ENCODE measurements at regions not wholly inside any gene's neighbourhood (a gene's known extent, or its start where the extent isn't known, plus 50 kb on each side); places are given as distances from the start of the nearest gene placed in this dataset.
A peak's percentile ranks its signal among the peaks of the same experiment; 100 is the strongest.

DNA sequence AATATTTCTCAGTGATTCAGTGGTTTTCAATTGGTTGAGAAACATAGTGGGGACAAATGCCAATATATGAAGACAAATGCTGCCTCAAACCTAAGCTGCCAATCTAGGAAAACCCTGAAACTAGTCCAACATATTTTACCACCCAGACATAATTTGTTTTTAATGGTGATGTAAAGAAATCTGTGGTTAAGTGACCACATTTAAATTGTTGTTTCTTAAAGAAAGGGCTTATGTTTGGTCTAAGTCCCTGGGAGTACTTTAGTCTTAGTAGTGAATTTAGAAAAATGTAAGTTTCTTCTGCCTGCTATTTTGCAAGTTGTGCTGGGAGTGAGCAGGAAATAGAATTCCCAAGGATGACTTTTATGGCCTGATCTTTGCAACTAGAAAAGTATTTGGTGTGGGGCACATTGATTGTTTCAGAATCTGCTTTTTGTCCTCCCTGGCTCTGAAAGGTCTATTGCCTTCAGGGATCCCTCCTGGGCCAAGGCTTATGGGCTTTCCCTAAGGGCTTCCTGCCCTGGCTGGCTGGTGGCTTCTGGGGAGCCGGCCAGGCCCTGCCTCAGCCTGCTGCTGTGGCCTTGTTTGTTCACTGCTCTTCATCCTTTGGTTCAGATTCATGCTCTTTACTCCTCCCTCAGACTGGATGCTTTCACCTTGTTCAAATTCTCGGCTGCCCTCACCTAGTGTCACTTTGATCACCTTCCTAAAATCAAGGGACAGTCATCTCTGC, 169.8 kb upstream of the JADE1 start:
- Mint-ChIP-seq H3K36me3 (no peaks in the 10 kb centered on the region), H3K27me3 (no peaks in the 10 kb centered on the region), H3K27ac (no peak overlapping the region), H3K4me3 (no peak overlapping the region), H3K4me1 (ENCODE audit: unreplicated experiment) (peaks cover 15% of the 10 kb centered on the region), H3K9me3 (peaks cover 10% of the 10 kb centered on the region)
- TF ChIP-seq, protein P1, sequence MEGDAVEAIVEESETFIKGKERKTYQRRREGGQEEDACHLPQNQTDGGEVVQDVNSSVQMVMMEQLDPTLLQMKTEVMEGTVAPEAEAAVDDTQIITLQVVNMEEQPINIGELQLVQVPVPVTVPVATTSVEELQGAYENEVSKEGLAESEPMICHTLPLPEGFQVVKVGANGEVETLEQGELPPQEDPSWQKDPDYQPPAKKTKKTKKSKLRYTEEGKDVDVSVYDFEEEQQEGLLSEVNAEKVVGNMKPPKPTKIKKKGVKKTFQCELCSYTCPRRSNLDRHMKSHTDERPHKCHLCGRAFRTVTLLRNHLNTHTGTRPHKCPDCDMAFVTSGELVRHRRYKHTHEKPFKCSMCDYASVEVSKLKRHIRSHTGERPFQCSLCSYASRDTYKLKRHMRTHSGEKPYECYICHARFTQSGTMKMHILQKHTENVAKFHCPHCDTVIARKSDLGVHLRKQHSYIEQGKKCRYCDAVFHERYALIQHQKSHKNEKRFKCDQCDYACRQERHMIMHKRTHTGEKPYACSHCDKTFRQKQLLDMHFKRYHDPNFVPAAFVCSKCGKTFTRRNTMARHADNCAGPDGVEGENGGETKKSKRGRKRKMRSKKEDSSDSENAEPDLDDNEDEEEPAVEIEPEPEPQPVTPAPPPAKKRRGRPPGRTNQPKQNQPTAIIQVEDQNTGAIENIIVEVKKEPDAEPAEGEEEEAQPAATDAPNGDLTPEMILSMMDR (conservative IDR thresholded peaks at IDR 0.05) = no peak
- no peak for DNase-seq (ENCODE audit: extremely low spot score, unreplicated experiment)

DNA sequence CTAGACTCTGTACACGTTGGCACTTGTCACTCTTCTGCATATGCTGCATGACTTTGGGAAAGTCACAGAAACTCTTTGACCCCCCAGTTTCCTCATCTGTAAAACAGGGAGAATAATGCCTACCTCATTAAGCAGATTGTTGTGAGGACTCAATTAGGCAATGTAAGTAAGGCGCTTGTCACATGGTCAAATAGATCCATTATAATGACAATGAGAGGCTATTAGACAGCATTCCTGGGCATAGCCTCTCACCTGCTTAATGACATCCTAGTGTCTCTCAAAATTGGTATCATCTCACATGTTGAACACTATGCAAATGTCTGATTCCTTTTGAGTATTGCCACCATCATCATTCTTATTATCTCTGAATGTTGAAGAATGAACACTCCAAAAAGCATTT, 172.6 kb upstream of the JADE1 start:
- Mint-ChIP-seq H3K27ac (no peak overlapping the region), H3K4me3 (no peak overlapping the region), H3K27me3 (no peaks in the 10 kb centered on the region), H3K9me3 (peaks cover 10% of the 10 kb centered on the region), H3K36me3 (no peaks in the 10 kb centered on the region), H3K4me1 (ENCODE audit: unreplicated experiment) (peaks cover 15% of the 10 kb centered on the region)
- TF ChIP-seq, protein P1 (conservative IDR thresholded peaks at IDR 0.05) = no peak
- DNase-seq (ENCODE audit: extremely low spot score, unreplicated experiment) = no peak

DNA sequence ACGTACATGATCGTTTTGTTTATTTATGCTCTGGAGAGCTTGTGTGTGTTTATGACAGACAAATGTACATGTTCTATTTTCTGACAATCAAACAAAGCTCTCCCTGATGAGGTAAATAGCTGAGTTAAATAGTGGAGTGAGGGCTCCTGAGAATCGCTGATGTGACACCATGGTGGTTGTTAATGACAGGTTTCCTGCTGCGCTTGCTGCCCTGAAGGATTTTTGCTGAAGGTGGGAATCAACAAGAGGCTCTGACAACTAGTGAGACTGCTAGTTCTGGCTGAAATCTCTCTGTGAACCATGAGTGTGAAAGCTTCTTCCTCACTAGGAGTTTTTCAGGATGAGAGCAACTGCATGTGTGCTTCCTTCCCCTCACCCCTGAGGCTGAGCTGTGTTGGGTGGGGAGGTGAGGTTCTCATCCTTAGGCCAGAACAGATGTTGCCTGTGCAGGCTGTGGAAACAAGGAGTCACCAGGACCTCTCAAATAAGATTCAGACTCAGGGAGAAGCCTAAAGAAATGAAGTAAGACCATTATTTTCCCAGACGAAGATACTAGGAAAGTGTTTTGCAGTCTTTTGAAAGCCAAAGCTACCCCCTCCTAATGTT, 173.4 kb upstream of the JADE1 start:
- H3K36me3 Mint-ChIP-seq = no peaks in the 10 kb centered on the region
- no peak for DNase-seq (ENCODE audit: extremely low spot score, unreplicated experiment)
- no peaks in the 10 kb centered on the region for H3K27me3 Mint-ChIP-seq
- peak overlapping the region; percentile 8 for H3K4me3 Mint-ChIP-seq
- peaks cover 15% of the 10 kb centered on the region for H3K4me1 Mint-ChIP-seq (ENCODE audit: unreplicated experiment)
- peak overlapping the region; percentile 83 for H3K27ac Mint-ChIP-seq
- H3K9me3 Mint-ChIP-seq = peaks cover 10% of the 10 kb centered on the region
- TF ChIP-seq, protein P1 (conservative IDR thresholded peaks at IDR 0.05) = no peak

DNA sequence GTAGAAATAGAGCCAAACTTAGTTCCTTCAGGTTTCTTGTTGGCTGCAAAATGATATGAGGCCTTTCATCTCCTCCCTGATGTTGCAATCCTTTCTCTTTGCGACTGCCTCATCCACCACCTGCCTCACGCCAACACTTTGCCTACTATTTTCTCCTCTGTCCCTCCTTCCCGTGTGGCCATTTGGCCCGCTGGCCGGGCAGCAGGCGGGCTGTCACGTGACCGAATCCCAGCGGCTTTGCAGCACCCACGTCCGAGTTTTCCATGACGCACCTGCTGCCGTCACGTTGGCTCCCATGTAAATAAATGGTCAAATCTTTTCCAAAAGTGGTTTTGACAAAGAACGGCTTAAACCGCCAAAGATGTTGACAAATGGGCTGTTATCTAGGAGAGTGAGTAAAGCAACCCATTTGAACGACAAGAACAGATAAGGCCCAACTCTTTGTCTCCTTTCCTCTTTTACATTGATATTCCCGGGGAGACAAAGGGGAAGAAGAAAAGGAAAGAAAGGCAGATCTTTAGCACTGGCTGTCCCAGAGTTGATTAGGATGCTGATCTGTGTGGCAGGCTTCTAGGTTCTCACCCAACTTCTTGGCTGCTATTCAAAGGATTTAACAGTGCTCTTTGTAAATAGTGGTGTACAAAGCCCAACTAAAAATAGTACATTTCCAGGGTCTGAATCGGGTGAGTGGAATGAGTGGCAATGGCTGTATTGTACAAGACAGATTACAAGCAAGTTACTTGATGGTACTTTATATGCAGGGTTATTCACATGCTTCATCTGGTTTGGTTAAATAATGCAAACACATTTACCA, 174.2 kb upstream of the JADE1 start:
- DNase-seq (ENCODE audit: extremely low spot score, unreplicated experiment) = no peak
- Mint-ChIP-seq H3K36me3 (no peaks in the 10 kb centered on the region), H3K4me3 (peak overlapping the region; percentile 74), H3K9me3 (peaks cover 10% of the 10 kb centered on the region), H3K4me1 (ENCODE audit: unreplicated experiment) (peaks cover 18% of the 10 kb centered on the region), H3K27me3 (no peaks in the 10 kb centered on the region), H3K27ac (peak overlapping the region; percentile 83)
- TF ChIP-seq, protein P1 (conservative IDR thresholded peaks at IDR 0.05) = no peak

DNA sequence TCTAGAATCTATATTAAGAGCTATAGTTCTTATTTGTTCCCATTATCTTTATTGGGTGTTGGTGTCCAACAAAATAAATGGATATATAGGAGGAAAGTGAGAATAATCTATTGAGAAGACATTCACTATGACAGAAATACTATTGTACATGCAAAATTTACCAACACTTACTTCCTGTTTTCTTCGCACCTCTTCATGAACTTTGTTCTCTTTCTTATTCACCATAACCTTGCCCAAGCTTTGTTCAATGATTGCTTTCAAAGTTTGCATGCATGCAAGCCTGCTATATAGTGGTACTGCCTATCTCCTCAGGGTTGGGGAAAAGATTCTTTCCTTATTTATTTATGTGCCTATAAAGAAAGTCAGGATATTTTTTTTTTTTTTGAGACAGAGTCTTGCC, 176.4 kb upstream of the JADE1 start:
- Mint-ChIP-seq H3K27ac (no peak overlapping the region), H3K27me3 (no peaks in the 10 kb centered on the region), H3K4me3 (no peak overlapping the region), H3K4me1 (ENCODE audit: unreplicated experiment) (peaks cover 19% of the 10 kb centered on the region), H3K9me3 (peaks cover 10% of the 10 kb centered on the region), H3K36me3 (no peaks in the 10 kb centered on the region)
- TF ChIP-seq, protein P1 (conservative IDR thresholded peaks at IDR 0.05) = no peak
- DNase-seq (ENCODE audit: extremely low spot score, unreplicated experiment) = no peak

Measured in type B pancreatic cell (in vitro differentiated cells).